ENCODE measurements at regions not wholly inside any gene's neighbourhood (a gene's known extent, or its start where the extent isn't known, plus 50 kb on each side); places are given as distances from the start of the nearest gene placed in this dataset.

DNA sequence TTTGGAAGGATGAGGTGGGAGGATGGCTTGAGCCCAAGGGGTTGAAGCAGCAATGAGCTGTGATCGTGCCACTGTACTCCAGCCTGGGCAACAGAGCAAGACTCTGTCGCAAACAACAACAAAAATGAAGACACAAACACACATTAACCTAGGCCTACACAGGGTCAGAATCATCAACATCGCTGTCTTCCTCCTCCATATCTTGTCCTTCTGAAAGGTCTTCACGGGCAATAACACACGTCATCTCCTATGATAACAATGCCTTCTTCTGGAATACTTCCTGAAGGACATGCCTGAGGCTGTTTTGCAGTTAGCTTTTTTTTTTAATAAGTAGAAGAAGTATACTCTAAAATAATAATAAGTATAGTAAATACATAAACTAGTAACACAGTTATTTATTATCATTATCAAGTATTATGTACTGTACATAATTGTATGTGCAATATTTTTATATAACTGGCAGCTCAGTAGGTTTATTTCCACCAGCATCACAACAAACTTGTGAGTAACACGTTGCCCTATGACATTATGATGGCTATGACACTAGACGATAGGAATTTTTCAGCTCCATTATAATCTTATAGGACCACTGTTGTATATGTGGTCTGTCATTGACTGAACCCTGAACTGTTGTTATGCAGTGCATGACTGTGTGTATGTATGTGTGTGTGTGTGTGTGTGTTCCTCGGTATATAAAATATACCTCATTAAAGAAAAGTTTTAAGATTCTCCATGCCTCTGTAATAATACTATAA lies 69.2 kb upstream of the MAML3 start:
- TF ChIP-seq GATA3 (IDR thresholded peaks at IDR 0.05; ENCODE audit: low read depth, low read length) (no peak), GATA2 (IDR thresholded peaks at IDR 0.05; ENCODE audit: low read depth, low read length) (no peak)

DNA sequence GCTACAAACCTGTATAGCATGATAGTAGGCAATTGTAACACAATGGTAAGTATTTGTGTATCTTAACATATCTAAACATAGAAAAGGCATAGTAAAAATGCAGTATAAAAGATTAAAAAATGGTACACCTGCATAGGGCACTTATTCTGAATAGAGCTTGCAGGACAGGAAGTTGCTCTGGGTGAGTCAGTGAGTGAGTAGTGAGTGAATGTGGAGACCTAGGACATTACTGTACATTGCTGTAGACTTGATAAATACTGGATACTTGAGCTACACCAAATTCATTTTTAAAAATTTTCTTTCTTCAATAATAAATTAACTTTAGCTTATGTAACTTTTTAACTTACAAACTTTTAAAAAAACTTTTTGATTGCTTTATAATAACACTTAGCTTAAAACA lies 68.2 kb upstream of the MAML3 start:
- no peak for TF ChIP-seq GATA3 (IDR thresholded peaks at IDR 0.05; ENCODE audit: low read depth, low read length)
- no peak for TF ChIP-seq GATA2 (IDR thresholded peaks at IDR 0.05; ENCODE audit: low read depth, low read length)

DNA sequence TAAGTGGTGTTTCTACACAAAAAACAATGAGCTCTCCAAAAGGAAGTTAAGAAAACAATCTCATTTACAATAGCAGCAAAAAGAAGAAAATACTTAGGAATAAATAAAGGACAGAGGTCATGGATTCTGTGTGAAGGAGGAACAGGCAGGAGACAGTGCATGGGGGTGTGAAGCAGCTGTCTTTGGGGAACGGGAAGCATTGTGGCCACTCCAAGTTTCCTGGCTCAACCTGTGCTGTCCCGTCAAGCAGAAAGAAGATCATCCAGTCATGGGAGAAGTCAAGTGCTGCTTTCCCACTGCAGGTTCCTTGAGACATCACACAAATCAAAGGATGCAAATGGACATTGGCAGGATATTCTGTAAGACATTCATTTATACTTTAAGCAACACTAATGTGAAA lies 66.1 kb upstream of the MAML3 start:
- no peak for TF ChIP-seq GATA2 (IDR thresholded peaks at IDR 0.05; ENCODE audit: low read depth, low read length)
- TF ChIP-seq GATA3 (IDR thresholded peaks at IDR 0.05; ENCODE audit: low read depth, low read length): no peak

DNA sequence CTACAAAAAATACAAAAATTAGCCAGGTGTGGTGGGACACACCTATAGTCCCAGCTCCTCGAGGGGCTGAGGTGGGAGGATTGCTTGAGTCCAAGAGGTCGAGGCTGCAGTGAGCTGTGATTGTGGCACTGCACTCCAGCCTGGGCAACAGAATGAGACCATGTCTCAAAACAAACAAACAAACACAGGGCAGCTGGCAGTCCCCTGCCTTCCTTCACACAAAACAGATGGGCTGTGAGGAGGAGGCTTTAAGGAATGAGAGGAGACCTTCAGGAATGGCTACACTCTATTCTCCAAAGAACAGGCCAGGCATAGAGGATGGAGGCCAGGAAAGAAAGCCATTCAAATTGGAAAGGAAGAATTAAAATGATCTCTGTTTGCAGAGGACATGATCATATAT lies 65.6 kb upstream of the MAML3 start:
- TF ChIP-seq GATA3 (IDR thresholded peaks at IDR 0.05; ENCODE audit: low read depth, low read length) (no peak), GATA2 (IDR thresholded peaks at IDR 0.05; ENCODE audit: low read depth, low read length) (no peak)

DNA sequence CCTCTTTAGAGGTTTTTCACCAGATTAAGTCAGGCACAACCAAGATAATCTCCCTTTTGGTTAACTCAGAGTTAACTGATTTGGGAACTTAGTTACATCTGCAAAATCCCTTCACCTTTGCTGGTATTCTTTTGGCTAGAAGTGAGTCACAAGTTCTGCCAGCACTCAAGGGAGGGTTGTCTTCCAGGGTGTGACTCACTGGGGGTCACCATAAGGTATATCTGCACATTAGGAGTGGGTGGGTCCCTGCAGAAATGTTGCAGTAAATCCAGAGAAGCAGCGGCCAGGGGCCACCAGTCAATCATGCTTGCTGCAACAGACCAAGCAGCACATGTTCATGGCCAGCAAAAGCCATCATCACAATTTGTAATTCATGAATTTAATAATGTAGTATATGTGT lies 59.8 kb upstream of the MAML3 start:
- TF ChIP-seq GATA2 (IDR thresholded peaks at IDR 0.05; ENCODE audit: low read depth, low read length) (no peak), GATA3 (IDR thresholded peaks at IDR 0.05; ENCODE audit: low read depth, low read length) (no peak)

DNA sequence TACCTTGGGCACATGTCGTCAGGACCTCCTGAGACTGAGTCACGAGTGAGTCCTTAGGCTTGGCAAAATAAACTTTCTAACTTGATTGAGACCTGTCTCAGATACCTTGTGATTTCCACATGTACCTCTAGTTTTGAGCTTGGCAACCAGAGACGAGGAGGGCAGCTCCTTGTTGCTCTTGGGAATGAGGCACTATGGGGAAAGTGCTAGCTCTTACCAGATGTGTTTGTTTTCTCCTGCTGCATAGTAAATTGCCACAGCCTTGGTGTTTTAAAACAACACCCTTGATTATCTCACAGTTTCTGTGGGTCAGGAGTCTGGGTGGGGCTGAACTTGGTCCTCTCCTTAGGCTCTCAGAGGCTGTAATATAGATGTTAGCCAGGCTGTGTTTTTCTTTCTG lies 59.1 kb upstream of the MAML3 start:
- TF ChIP-seq GATA3 (IDR thresholded peaks at IDR 0.05; ENCODE audit: low read depth, low read length) (no peak), GATA2 (IDR thresholded peaks at IDR 0.05; ENCODE audit: low read depth, low read length) (no peak)

DNA sequence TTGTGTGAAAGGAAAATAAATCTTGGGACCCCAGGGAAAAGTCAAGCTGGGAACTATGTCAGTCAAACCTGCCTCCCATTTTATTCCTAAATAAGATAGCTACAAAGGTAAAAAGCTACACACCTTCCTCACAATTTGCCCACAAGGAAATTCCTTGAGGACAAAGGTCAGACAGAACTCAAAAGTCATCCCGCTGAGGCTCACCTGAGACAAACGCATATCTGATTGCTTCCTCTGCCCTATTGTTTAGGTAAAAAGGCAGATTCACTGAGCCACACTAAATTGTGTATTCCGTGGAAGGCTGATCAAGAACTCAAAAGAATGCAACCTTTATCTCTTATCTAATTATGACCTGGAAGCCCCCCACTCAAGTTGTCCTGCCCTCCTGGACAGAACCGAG lies 58.7 kb upstream of the MAML3 start:
- no peak for TF ChIP-seq GATA3 (IDR thresholded peaks at IDR 0.05; ENCODE audit: low read depth, low read length)
- no peak for TF ChIP-seq GATA2 (IDR thresholded peaks at IDR 0.05; ENCODE audit: low read depth, low read length)

DNA sequence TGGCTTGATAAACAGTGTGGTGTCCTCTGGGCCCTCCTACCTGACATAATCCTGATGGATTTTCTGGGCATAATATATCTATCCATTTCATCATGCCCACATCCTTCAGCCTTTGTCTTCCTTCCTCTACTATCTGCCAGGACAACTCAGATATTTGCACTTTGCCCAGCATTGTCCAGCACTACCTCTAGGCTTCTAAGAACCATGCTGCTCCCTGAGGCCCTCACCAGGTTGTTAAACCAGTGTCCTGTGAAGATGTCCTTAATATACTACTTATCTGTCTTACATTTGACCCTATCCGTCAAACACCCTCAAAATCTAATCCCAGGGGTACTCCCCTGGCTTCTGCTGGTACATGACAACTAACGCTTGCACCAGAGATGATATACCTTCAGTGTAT lies 58.2 kb upstream of the MAML3 start:
- TF ChIP-seq GATA3 (IDR thresholded peaks at IDR 0.05; ENCODE audit: low read depth, low read length) (no peak), GATA2 (IDR thresholded peaks at IDR 0.05; ENCODE audit: low read depth, low read length) (no peak)

DNA sequence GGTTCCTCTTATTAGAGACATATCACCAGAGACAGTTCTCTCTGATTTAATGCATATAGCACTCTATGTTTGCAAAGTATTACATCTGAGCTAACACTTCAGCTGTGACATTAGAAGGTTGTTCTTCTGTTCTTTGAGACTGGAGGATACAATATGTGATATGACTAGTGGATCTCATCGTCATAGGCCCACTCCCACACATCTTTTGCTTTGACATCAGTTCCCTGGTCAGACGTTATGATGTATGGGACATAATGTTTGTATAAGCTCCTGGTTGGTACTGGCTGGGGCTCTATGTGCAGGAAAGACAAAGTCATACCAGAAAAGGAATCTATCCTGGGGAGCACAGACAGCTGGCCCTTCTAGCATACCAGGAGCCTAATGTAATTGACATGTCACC lies 57.7 kb upstream of the MAML3 start:
- no peak for TF ChIP-seq GATA3 (IDR thresholded peaks at IDR 0.05; ENCODE audit: low read depth, low read length)
- TF ChIP-seq GATA2 (IDR thresholded peaks at IDR 0.05; ENCODE audit: low read depth, low read length): no peak

DNA sequence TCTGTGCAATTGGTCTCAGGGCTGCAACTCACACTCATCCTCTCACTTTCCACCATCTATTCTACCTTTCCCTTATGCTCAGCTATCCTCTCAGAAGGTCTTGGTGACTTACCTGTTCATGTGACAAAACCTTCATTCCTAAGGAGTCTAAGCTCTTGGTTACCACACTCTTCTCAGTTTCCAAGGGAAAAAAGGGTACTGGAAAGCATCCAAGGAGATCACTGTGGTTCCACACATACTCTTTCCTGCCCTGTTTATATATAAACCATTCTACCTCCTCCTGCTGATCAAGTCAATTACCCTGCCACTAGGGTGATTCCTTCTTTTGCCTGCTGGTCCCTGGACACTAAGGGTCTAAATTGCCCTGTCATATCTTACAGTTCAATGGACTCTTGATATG lies 57.2 kb upstream of the MAML3 start:
- no peak for TF ChIP-seq GATA3 (IDR thresholded peaks at IDR 0.05; ENCODE audit: low read depth, low read length)
- TF ChIP-seq GATA2 (IDR thresholded peaks at IDR 0.05; ENCODE audit: low read depth, low read length): no peak

DNA sequence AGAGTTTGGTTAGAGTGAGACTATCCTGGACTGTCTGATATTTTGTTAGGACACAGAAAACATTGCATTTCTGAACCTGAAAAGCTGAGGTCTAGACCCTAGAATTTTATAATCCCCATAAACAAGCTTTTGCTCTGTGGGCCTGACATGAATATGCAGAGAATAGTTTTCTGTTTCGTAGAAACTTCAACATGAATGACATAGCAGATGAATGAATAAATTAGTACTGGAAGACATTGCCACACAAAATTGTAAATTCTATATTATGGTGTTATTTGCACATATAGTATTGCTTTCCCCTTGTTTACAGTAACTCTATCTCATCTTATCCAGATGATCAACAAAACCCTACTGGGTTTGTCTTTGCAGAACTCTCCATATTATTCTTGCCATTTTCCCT lies 54.9 kb upstream of the MAML3 start:
- TF ChIP-seq GATA3 (IDR thresholded peaks at IDR 0.05; ENCODE audit: low read depth, low read length): no peak
- TF ChIP-seq GATA2 (IDR thresholded peaks at IDR 0.05; ENCODE audit: low read depth, low read length): no peak

Measured in SH-SY5Y (cell line).